ENCODE measurements at regions not wholly inside any gene's neighbourhood (a gene's known extent, or its start where the extent isn't known, plus 50 kb on each side); places are given as distances from the start of the nearest gene placed in this dataset.

- Mint-ChIP-seq H3K27ac (no peak overlapping the region), H3K9me3 (peaks cover 0 to 3% of the 10 kb centered on the region in 2 donors), H3K36me3 (ENCODE audit: insufficient read depth in 2 of 2) (no peaks in the 10 kb centered on the region), H3K4me3 (no peak overlapping the region), H3K27me3 (ENCODE audit: low read depth) (peaks cover 5% of the 10 kb centered on the region), H3K4me1 (ENCODE audit: low read depth) (no peaks in the 10 kb centered on the region)
- no peak for ATAC-seq (replicated peaks in 1 of 2)
- no peak for DNase-seq
These were observed 263.8 kb upstream of the LCORL start for GRCh38 chr4:18285357-18285756.

- peaks cover 3 to 5% of the 10 kb centered on the region in 2 donors for H3K9me3 Mint-ChIP-seq
- no peak for DNase-seq
- H3K36me3 Mint-ChIP-seq (ENCODE audit: insufficient read depth in 2 of 2): peaks cover 2% of the 10 kb centered on the region in 2 donors
- no peak overlapping the region for H3K27ac Mint-ChIP-seq
- no peak overlapping the region for H3K4me3 Mint-ChIP-seq
- no peaks in the 10 kb centered on the region for H3K4me1 Mint-ChIP-seq (ENCODE audit: low read depth)
- no peaks in the 10 kb centered on the region for H3K27me3 Mint-ChIP-seq (ENCODE audit: low read depth)
- ATAC-seq (replicated peaks in 1 of 2): no peak
These were observed 256.7 kb upstream of the LCORL start for GRCh38 chr4:18278244-18278643.

- H3K9me3 Mint-ChIP-seq: peaks cover 2 to 7% of the 10 kb centered on the region in 2 donors
- ATAC-seq (replicated peaks in 1 of 2) (no peak), DNase-seq (no peak)
- H3K4me1 Mint-ChIP-seq (ENCODE audit: low read depth): no peaks in the 10 kb centered on the region
- no peak overlapping the region for H3K27ac Mint-ChIP-seq
- H3K4me3 Mint-ChIP-seq: no peak overlapping the region
- H3K27me3 Mint-ChIP-seq (ENCODE audit: low read depth): peaks cover 10% of the 10 kb centered on the region
- H3K36me3 Mint-ChIP-seq (ENCODE audit: insufficient read depth in 2 of 2): peaks cover 0 to 3% of the 10 kb centered on the region in 2 donors
These were observed 241.3 kb upstream of the LCORL start for GRCh38 chr4:18262832-18263231.

- Mint-ChIP-seq H3K4me3 (no peak overlapping the region), H3K4me1 (ENCODE audit: low read depth) (no peaks in the 10 kb centered on the region), H3K27ac (no peak overlapping the region), H3K36me3 (ENCODE audit: insufficient read depth in 2 of 2) (peaks cover 0 to under 1% of the 10 kb centered on the region in 2 donors), H3K27me3 (ENCODE audit: low read depth) (no peaks in the 10 kb centered on the region), H3K9me3 (peaks cover under 1 to 8% of the 10 kb centered on the region in 2 donors)
- DNase-seq (no peak), ATAC-seq (replicated peaks in 1 of 2) (no peak)
These were observed 230.5 kb upstream of the LCORL start for GRCh38 chr4:18252052-18252451.

- DNase-seq (no peak), ATAC-seq (replicated peaks in 1 of 2) (no peak)
- Mint-ChIP-seq H3K36me3 (ENCODE audit: insufficient read depth in 2 of 2) (no peaks in the 10 kb centered on the region), H3K27me3 (ENCODE audit: low read depth) (no peaks in the 10 kb centered on the region), H3K4me3 (no peak overlapping the region), H3K4me1 (ENCODE audit: low read depth) (no peaks in the 10 kb centered on the region), H3K9me3 (peaks cover 1 to 8% of the 10 kb centered on the region in 2 donors), H3K27ac (no peak overlapping the region)
These were observed 229.0 kb upstream of the LCORL start for GRCh38 chr4:18250564-18250963.

GRCh38 chr4:18248611-18249010 lies 227.1 kb upstream of the LCORL start:
- Mint-ChIP-seq H3K9me3 (peaks cover 1 to 3% of the 10 kb centered on the region in 2 donors), H3K4me3 (no peak overlapping the region), H3K36me3 (ENCODE audit: insufficient read depth in 2 of 2) (no peaks in the 10 kb centered on the region), H3K27ac (no peak overlapping the region), H3K27me3 (ENCODE audit: low read depth) (peaks cover 9% of the 10 kb centered on the region), H3K4me1 (ENCODE audit: low read depth) (no peaks in the 10 kb centered on the region)
- DNase-seq (no peak), ATAC-seq (replicated peaks in 1 of 2) (no peak)

- H3K27me3 Mint-ChIP-seq (ENCODE audit: low read depth): peaks cover 16% of the 10 kb centered on the region
- no peak overlapping the region for H3K27ac Mint-ChIP-seq
- H3K9me3 Mint-ChIP-seq: peaks cover 1% of the 10 kb centered on the region in 2 donors
- DNase-seq (no peak), ATAC-seq (replicated peaks in 1 of 2) (no peak)
- no peak overlapping the region for H3K4me3 Mint-ChIP-seq
- no peaks in the 10 kb centered on the region for H3K36me3 Mint-ChIP-seq (ENCODE audit: insufficient read depth in 2 of 2)
- no peaks in the 10 kb centered on the region for H3K4me1 Mint-ChIP-seq (ENCODE audit: low read depth)
These were observed 225.6 kb upstream of the LCORL start for GRCh38 chr4:18247189-18247588.

- no peak for ATAC-seq (replicated peaks in 1 of 2)
- Mint-ChIP-seq H3K27ac (no peak overlapping the region), H3K9me3 (peaks cover 1% of the 10 kb centered on the region in 2 donors), H3K36me3 (ENCODE audit: insufficient read depth in 2 of 2) (no peaks in the 10 kb centered on the region), H3K4me1 (ENCODE audit: low read depth) (no peaks in the 10 kb centered on the region), H3K4me3 (no peak overlapping the region), H3K27me3 (ENCODE audit: low read depth) (peaks cover 22% of the 10 kb centered on the region)
- no peak for DNase-seq
These were observed 221.6 kb upstream of the LCORL start for GRCh38 chr4:18242919-18243693.

GRCh38 chr4:18241727-18242126 lies 220.2 kb upstream of the LCORL start:
- Mint-ChIP-seq H3K36me3 (ENCODE audit: insufficient read depth in 2 of 2) (no peaks in the 10 kb centered on the region), H3K4me3 (no peak overlapping the region), H3K9me3 (peaks cover 1% of the 10 kb centered on the region in 2 donors), H3K4me1 (ENCODE audit: low read depth) (no peaks in the 10 kb centered on the region), H3K27me3 (ENCODE audit: low read depth) (peaks cover 22% of the 10 kb centered on the region), H3K27ac (no peak overlapping the region)
- ATAC-seq (replicated peaks in 1 of 2) (no peak), DNase-seq (no peak)

- no peak overlapping the region for H3K4me3 Mint-ChIP-seq
These were observed 212.6 kb upstream of the LCORL start for GRCh38 chr4:18234108-18234507.

GRCh38 chr4:18231726-18232125 lies 210.2 kb upstream of the LCORL start:
- Mint-ChIP-seq H3K36me3 (ENCODE audit: insufficient read depth in 2 of 2) (peaks cover 0 to 3% of the 10 kb centered on the region in 2 donors), H3K4me1 (ENCODE audit: low read depth) (no peaks in the 10 kb centered on the region), H3K27me3 (ENCODE audit: low read depth) (no peaks in the 10 kb centered on the region), H3K4me3 (no peak overlapping the region), H3K9me3 (peaks cover 0 to 8% of the 10 kb centered on the region in 2 donors), H3K27ac (no peak overlapping the region)
- DNase-seq (no peak), ATAC-seq (replicated peaks in 1 of 2) (no peak)

More at GRCh38 chr4:18234108-18234507, 212.6 kb upstream of the LCORL start:
- Mint-ChIP-seq H3K4me1 (ENCODE audit: low read depth) (no peaks in the 10 kb centered on the region), H3K27ac (no peak overlapping the region), H3K27me3 (ENCODE audit: low read depth) (no peaks in the 10 kb centered on the region), H3K36me3 (ENCODE audit: insufficient read depth in 2 of 2) (no peaks in the 10 kb centered on the region), H3K9me3 (peaks cover 0 to 5% of the 10 kb centered on the region in 2 donors)
- no peak for DNase-seq
- no peak for ATAC-seq (replicated peaks in 1 of 2)

- no peak overlapping the region for H3K4me3 Mint-ChIP-seq
- H3K27ac Mint-ChIP-seq: no peak overlapping the region
- peaks cover 0 to 11% of the 10 kb centered on the region in 2 donors for H3K9me3 Mint-ChIP-seq
- H3K4me1 Mint-ChIP-seq (ENCODE audit: low read depth): no peaks in the 10 kb centered on the region
- H3K36me3 Mint-ChIP-seq (ENCODE audit: insufficient read depth in 2 of 2): peaks cover 0 to 3% of the 10 kb centered on the region in 2 donors
- ATAC-seq (replicated peaks in 1 of 2): no peak
- no peaks in the 10 kb centered on the region for H3K27me3 Mint-ChIP-seq (ENCODE audit: low read depth)
- DNase-seq: no peak
These were observed 206.3 kb upstream of the LCORL start for GRCh38 chr4:18227880-18228279.

- no peak overlapping the region for H3K27ac Mint-ChIP-seq
- no peak for DNase-seq
- H3K4me1 Mint-ChIP-seq (ENCODE audit: low read depth): no peaks in the 10 kb centered on the region
- no peak for ATAC-seq (replicated peaks in 1 of 2)
- H3K9me3 Mint-ChIP-seq: peaks cover 4 to 8% of the 10 kb centered on the region in 2 donors
- no peaks in the 10 kb centered on the region for H3K36me3 Mint-ChIP-seq (ENCODE audit: insufficient read depth in 2 of 2)
- H3K27me3 Mint-ChIP-seq (ENCODE audit: low read depth): peaks cover 8% of the 10 kb centered on the region
- H3K4me3 Mint-ChIP-seq: no peak overlapping the region
These were observed 193.0 kb upstream of the LCORL start for GRCh38 chr4:18214411-18215055.

Data from activated T-cell treated with anti-CD3 and anti-CD28 coated beads, Interleukin-2, amount 50 U/mL, for 72 hours (primary cell).